Adrenal gland (tissue), 5 donors: ENCODE measurements at regions not wholly inside any gene's neighbourhood (a gene's known extent, or its start where the extent isn't known, plus 50 kb on each side); places are given as distances from the start of the nearest gene placed in this dataset.

ENCODE experiments used
- POLR2A ChIP-seq, 2 donors: fragments of 450-650 bp; IDR thresholded peaks; one replicate each; pipeline ENCODE4 v1.6.1; 2017; ENCODE audit warnings: antibody characterized with exemption in 2 of 2, mild to moderate bottlenecking in 2 of 2, moderate library complexity in 1 of 2
- TF ChIP-seq, protein P1 (sequence below), 6 experiments: fragments of 450-650 bp in 4 of 6; fragments of 200-600 bp in 2 of 6; sonication (generic) in 1 of 6; IDR thresholded peaks; 1 replicate in 5 of 6; 2 replicates in 1 of 6; pipeline versions ENCODE4 v1.5.1 to v1.8.0; 2016 to 2021; ENCODE audit warnings: antibody characterized with exemption in 6 of 6, mild to moderate bottlenecking in 2 of 6, moderate library complexity in 1 of 6
- donor health status: DM: no; HTN: no; CAD: no.

GRCh38 chr5:87900419-87900818 lies 368.2 kb downstream of the TMEM161B start:
- TF ChIP-seq POLR2A (IDR thresholded peaks at IDR 0.05), result no peak
- TF ChIP-seq, protein P1, sequence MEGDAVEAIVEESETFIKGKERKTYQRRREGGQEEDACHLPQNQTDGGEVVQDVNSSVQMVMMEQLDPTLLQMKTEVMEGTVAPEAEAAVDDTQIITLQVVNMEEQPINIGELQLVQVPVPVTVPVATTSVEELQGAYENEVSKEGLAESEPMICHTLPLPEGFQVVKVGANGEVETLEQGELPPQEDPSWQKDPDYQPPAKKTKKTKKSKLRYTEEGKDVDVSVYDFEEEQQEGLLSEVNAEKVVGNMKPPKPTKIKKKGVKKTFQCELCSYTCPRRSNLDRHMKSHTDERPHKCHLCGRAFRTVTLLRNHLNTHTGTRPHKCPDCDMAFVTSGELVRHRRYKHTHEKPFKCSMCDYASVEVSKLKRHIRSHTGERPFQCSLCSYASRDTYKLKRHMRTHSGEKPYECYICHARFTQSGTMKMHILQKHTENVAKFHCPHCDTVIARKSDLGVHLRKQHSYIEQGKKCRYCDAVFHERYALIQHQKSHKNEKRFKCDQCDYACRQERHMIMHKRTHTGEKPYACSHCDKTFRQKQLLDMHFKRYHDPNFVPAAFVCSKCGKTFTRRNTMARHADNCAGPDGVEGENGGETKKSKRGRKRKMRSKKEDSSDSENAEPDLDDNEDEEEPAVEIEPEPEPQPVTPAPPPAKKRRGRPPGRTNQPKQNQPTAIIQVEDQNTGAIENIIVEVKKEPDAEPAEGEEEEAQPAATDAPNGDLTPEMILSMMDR (IDR thresholded peaks at IDR 0.05), result no peak
